Medulla oblongata (tissue), 1 donor: ENCODE measurements at regions not wholly inside any gene's neighbourhood (a gene's known extent, or its start where the extent isn't known, plus 50 kb on each side); places are given as distances from the start of the nearest gene placed in this dataset.
"Not testable (repeated sequence)": the region's sequence is repeated elsewhere in the genome, so short reads cannot be mapped to it uniquely, and the experiment has no call there.

Source experiments
- DNase-seq: peaks from one replicate; pipeline ENCODE4 v3.0.0-alpha.2; 2015; ENCODE audit errors: extremely low spot score

DNA sequence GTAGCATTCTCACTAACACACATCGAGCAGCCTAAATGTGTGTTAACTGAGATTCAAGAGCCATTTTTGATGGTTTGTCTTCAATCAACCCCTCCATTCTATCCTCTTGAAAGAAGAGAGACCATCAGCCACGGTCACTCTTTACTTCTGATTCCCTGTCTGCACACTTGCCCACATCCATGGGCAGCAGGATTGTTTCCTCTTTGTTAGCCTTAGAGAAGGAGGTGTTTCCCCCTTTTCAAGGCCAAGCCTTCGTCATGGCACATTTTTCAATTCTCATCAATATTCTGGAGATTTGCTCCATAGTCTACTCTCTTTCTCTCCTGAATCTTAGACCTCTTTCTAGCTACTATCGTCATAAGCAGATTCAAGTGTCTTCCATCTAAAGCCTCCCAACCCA, 522.4 kb upstream of the NAALADL2 start:
- peak; percentile 18 for DNase-seq

DNA sequence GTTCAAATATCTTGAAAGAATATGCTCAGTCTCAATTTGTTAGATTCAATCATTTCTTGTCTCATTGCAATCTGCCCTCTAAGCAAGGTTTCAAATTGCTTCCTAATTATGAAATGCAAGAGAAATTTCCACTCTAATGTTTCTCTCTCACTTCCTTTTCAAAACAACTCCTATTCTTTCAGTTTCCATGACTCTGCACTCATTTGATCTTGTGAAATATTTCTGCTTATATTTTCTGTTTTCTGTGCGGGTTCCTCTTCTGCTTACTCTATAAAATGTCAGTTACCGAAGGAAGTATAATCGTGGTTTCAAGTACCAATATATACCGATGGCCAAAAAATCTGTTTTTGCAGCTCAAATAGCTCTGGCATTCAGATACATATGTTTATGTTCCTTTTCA, 521.9 kb upstream of the NAALADL2 start:
- peak; percentile 39 for DNase-seq

DNA sequence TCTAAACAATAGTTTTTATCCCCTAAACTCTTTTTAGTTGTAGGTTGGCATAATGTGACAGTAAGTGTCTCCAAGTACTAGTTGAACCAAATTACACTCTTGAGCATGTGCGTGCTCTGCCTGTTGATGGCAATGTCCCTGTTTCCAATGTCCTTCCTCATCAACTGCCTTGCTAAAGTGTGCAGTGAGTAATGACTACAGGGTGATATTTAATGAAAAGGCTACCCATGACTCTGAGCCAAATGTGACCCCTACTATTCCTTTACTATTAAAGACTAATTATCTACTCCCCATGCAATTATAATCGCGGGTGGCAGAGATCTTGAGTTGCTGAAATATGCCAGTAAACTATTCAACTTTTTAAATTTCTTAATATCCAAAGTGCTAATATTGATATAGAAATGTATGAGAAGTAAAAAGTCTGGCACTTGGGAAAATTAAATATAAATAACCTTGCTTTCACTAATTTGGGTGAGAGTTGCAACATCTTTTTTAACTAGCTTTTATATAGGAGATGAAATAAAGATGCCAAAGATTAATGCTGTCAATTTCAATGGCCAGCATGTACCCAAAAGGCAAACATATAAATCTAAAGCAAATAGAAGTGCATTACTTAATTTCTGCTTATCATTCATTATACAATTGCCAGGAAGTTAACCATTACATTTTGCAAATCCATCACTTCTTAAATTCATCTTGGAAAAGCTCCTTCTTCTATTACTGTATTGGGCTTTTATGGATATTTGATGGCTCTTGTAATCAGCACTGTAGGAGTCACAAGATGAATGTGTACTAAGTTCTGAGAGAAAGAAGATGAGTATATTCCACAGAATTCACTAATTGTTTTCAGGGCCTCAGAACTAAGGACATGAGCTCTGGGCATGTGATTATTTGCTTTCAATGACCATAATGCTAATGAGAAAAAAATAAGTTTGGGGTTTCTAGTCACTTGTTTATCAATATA, 518.2 kb upstream of the NAALADL2 start:
- DNase-seq, result no peak

DNA sequence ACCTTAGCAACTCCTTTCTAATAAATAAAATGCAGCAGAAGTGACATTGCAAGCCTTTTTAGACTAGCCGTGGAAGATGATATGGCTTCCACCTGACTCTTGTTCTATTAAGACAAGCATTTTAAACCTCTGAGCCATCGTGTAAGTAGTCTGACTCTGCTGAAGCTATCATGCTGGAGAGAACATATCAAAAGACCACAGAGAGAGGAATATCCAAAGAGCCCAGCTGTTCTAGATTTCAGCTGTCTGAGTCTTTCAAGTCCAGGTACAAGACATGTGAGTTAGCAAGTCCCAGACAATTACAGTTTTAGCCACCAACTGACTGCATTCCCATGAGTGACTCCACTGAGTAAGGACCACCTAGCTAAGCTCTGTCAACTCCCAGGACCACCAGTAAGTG, 517.0 kb upstream of the NAALADL2 start:
- DNase-seq, result no peak

DNA sequence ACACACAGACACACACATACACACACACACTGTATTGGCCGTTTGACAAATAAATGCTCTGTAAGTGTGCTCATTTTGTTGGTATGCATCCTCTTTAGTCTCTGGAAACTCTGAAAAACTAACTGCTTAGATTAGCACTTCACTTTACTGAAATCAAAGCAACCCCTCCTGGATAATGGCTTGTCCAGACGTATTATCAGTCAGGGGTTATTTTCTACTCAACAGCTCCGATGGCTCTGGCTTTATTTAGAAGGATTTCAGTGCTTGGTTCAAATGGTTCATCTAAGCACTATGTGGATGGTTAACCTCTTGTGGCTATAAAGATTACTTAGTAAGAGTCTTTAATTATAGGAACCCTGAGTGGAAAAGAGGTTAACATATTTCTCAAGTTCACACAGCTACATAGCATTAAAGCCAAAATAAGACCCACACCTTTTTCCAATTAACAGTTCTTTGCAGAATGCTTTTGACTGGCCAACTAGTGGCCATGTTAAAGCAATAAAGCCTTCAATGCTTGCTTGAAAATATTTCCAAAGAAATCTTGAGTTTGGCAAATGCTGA, 516.1 kb upstream of the NAALADL2 start:
- no peak for DNase-seq

DNA sequence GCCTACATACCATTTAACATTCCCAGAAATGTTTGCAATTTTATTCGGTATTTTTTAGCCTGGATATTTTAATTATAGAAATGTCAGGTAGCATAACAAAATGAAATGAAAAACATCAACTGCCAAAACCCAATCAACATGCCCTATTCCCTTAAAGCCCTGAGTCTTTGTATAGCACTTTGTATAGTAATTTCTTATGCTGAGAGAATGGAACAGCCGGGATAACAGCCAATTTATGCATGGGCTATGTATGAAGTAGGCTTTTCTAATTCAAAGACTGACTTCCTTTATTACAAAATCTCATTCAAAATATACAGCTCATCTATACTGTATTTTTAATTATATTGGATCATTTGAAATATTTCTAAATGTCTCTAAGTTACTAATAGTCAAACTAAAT, 513.0 kb upstream of the NAALADL2 start:
- DNase-seq, result no peak

DNA sequence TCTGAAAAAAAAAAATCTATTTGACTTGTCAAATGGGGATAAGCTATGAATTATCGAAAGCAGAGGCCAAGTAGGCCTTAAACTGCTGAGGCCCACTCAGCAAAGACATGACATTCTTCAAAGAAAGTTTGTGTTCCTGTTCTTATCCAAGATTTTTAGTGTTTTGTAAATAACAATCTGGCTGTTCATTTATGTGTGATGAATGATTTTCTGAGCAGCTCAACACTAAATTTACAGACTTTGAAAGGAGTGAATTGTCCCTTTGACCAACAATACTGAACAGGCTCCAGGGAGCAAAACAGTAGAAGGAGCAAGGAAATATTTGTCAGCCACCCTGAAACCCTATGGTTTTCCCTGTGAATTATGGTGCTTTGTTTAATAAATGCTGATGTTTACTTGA, 512.6 kb upstream of the NAALADL2 start:
- DNase-seq, result peak; percentile 21

DNA sequence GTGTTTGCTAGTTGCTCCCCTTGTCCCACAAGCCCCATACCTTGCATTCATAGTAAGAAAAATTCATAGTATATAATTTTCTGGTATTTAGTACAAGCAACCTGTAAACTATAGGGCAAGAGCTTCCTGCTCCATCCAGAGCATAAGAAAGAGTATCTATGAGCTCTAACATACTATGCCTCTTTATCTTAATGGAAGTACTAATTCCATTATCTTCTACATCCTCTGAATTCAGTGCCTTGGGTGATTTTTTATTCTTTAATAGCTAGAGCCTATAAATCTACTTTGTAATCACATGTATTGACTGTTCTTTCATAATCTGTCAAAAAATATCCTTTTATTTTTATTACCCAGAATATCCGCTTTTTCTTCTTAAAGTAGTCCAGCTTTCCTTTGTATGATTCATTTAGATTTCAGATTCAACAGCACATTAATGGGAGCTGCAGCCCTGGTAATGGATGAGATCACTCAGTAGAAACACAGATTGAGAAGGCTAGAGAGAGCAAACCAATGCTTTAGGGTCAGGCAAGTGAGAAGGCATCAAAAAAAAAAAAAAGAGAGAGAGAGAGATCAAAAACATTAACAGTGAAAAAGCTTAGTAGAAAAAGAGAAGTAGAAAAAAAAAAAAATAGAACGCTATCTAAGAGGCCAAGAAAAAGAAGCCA, 511.5 kb upstream of the NAALADL2 start:
- DNase-seq, result no peak

DNA sequence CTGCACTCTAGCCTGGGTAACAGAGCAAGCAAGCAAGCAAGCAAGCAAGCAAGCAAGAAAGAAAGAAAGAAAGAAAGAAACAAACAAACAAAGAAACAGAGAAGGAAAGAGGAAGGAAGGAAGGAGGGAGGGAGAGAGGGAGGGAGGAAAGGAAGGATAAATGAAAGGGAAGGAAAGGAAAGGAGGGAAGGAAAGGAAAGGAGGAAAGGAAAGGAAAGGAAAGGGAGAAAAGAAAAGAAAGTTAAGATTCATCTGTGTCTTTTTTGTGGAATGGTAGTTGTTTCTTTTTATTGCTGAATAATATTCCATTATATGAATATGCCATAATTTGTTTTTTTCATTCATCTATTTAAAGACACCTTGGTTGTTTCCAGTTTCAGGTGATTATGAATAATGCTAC, 506.9 kb upstream of the NAALADL2 start:
- DNase-seq, result no peak

DNA sequence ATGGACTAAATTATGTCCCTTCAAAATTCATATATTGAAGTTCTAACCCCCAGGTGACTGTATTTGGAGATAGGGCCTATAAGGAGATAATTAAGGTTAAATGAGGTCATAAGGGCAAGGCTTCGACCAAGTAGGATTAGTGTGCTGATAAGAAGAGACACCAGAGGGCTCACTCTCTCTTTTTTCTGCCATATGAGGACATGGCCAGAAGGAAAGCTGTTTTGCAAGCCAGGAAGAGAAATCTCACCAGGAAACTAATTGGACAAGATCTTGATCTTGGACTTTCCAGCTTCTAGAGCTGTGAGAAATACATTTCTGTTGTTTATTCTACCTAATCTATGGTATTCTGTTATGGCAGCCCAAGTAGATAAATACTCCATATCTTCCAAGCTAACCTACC, 503.6 kb upstream of the NAALADL2 start:
- DNase-seq, result peak; percentile 21

DNA sequence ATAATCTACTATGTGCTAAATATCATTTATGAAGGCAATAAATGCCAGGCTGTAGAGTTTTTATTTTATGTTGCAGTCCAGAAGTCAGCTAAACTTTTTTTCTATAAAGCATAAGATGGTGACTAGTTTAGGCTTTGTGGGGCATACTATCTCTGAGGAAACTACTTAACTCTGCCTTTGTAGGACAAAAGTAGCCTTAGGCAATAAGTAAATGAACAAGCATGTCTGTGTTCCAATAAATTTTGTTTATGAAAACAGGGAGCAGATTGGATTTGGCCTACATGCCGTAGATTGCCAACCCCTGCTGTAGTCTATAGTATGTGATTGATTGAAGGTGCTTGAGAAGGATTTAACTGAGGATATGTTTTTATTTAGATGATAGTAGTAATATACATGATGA, 502.5 kb upstream of the NAALADL2 start:
- no peak for DNase-seq

DNA sequence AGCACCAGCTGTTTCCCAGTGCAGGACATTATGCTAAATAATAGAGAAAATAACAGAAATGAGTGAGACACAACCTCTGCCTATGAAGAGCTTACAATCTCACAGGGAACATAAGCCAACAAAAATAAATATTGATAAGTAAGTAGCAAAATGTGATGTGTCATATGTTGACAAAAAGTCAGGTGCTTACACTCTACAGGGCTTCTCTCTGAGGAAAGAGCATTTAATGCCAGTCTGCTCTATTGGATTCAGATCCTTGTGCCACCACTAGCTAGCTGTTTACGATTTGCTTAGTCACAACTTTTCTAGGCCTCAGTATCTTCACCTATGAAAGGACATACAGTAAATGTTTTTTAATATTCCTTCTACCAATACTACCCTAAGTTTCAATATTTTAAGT, 500.9 kb upstream of the NAALADL2 start:
- no peak for DNase-seq

DNA sequence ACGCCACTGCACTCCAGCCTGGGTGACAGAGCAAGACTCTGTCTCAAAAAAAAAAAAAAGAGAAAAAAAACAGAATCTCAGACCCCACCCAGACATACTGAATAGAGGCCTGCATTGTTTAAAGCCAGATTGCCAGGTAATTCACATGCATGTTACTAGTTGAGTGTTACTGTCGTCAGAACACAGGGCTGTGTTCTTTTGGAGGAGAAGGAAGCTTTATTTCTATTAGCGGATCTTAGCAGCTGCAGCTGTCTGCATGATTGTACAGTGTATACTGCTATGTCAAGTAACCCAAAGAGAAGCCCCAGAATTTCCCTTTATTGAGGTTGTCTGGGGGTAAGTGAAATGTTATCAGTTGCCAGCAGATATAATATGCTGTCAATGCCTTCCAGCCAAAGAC, 496.6 kb upstream of the NAALADL2 start:
- no peak for DNase-seq

DNA sequence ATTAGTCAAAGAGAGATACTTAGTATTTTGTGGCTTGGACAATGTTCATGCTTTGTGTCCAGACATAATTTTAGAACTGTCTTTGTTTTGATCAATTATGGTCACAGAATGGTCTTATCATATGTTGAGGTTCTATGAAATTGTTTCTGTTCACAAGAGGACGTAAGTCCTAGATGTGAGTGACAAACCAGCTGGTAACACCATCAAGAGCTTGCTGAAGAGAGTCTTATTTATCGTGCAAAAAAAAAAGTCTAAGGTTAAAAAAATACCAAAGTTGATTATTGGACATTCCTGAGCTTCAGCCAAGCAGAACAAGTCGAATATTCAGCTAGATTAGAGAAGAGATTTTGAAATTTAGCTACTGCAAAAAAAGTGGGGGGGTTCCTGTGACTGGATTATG, 495.9 kb upstream of the NAALADL2 start:
- DNase-seq, result no peak

DNA sequence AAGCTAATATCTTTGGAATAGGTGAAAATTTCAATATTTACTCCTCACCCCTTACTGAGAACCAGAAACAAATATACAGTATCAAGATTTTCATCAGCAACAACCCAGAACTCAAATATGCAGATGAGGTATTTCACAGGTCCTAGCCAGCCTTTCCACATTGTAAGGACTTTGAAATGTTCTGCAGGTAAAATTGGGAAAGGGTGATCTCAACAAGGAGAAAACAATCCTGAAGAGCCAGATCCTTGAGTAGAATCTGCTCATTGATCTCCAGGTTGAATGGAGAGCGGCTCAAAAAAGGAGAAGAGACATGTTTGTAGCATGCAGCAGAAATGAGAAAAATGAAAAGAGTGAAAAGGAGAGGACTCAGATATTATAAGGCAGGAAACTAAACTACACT, 493.3 kb upstream of the NAALADL2 start:
- DNase-seq, result no peak

DNA sequence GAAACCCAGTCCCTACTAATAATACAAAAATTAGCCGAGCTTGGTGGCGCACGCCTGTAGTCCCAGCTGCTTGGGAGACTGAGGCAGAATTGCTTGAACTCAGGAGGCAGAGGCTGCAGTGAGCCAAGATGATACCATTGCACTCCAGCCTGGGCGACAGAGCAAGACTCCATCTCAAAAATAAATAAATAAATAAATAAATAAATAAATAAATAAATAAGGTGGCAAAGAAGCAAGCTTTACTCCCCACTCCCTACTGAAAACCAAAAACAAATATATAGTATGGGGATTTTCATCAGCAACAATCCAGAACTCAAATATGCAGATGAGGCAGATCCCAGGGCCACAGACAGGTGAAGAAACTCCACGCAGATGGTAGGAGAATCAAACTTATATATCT, 492.2 kb upstream of the NAALADL2 start:
- not testable (repeated sequence) for DNase-seq

DNA sequence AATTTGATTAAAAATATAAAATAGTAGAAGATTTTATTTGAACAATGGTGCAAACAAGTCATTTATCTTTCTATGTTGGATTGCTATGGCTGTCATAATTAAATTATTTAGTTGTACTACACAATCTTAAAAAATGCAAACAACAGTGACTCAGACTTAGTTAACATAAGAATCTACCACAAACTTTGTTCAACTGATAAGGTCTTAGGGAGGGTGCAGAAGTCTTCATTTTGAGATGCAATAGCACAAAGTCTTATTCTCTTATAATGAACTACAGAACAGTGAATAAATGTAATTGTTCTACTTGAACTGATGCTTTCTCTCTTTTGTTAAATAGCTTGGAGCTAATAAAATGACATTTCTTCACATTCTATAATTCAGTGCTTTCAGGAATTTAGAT, 482.8 kb upstream of the NAALADL2 start:
- no peak for DNase-seq

DNA sequence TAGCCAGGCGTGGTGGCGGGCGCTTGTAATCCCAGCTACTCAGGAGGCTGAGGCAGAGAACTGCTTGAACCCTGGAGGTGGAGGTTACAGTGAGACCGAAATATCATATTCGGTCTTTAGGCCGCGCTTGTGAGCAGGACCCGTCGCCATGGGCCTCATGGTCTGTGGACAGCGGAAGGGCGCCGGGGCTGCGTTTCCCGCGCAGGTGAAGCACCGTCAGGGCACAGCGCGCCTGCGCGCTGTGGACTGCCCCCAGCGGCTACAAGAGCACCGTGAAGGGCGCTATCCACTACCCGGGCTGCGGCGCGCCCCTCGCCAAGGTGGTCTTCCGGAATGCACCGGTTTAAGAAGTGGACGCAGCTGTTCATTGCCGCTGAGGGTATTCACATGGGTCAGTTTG, 482.0 kb upstream of the NAALADL2 start:
- DNase-seq, result no peak

DNA sequence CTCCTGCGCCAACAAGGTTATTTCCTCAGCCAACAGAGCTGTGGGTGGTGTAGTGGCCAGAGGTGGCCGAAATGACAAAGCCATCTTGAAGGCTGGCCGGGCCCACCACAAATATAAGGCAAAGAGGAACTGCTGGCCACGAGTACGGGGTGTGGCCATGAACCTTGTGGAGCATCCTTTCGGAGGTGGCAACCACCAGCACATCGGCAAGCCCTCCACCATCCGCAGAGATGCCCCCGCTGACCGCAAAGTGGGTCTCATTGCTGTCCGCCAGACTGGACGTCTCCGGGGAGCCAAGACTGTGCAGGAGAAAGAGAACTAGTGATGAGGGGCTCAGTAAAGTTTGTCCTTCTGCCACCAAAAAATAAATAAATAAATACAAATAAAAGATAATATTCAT, 481.4 kb upstream of the NAALADL2 start:
- no peak for DNase-seq

DNA sequence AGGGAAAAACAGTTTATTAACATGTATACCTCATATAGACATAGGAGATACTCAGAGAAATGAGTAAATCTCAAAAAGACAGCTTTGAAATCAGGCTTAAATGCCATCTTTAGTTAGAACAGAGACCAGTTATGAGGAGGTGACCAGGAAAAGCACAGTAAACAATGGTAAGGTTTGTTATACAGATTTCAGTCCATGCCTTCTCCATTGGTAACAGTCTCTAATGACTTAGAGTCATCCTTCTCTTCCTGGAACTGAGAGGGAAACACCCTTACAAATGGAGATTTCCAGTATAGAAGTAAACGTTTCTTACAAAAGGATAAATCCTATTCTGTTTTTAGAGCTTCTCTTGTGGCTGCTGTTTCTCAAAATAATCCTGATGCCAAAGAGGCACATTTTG, 476.3 kb upstream of the NAALADL2 start:
- DNase-seq, result no peak

DNA sequence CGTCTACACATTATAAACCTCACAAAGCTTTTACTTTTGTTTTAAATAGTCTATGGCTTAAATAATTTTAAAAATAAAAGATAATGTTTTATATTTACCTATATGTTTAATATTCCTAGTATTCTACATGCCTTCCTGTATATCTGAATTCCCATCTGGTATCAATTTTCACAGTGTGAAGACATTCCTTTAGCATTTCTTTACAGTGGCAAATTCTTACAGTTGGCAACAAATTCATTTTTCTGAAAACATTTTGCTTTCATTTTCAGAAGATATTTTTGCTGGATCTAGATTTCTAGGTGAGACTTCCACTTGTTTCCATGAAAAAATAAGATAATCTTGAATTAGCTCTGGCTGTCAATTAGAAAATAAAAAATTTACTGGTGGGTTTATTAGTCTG, 471.4 kb upstream of the NAALADL2 start:
- DNase-seq, result no peak

DNA sequence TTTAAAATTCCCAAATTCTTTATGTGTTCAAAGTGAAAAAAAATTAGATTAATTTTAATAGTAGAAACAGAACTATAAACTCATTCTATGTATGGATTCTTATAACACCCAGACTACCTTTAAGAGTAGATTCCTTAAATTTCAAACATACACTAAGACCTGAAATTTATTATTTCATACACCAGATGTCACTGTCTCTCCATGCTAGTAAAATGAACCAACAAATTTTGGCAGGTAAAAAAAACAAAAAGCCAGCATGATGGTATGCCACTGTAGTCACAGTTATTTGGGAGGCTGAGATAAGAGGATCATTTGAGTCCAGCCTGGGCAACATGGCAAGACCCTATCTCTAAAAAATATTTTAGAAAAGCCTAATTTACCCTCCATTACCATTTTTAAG, 461.3 kb upstream of the NAALADL2 start:
- peak; percentile 10 for DNase-seq

DNA sequence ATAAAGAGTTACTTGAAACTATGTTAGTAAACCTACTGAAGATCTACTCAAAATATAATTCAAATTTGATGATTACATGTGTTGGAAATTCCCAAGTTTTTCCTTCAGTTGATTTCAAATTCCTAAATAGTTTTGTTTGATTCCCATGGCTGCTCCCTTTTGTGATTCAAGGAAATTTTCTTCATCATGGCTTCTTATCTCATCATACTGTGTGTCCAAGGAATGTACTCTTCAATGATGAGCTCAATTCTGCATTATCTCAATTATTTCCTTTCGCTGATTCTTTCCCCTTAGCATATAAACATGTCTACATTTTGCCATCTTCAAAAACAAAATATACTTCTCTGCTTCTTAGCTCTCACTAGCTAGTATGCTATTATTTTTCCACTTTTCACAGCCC, 460.4 kb upstream of the NAALADL2 start:
- no peak for DNase-seq
